ENCODE measurements at regions not wholly inside any gene's neighbourhood (a gene's known extent, or its start where the extent isn't known, plus 50 kb on each side); places are given as distances from the start of the nearest gene placed in this dataset.

- no peak for DNase-seq
Measured at GRCh38 chr3:193829781-193830180, 236.8 kb downstream of the OPA1 start.

GRCh38 chr3:193830791-193831191 lies 237.8 kb downstream of the OPA1 start:
- DNase-seq: no peak

- DNase-seq: no peak
Measured at GRCh38 chr3:193831495-193832455, 238.8 kb downstream of the OPA1 start.

DNA sequence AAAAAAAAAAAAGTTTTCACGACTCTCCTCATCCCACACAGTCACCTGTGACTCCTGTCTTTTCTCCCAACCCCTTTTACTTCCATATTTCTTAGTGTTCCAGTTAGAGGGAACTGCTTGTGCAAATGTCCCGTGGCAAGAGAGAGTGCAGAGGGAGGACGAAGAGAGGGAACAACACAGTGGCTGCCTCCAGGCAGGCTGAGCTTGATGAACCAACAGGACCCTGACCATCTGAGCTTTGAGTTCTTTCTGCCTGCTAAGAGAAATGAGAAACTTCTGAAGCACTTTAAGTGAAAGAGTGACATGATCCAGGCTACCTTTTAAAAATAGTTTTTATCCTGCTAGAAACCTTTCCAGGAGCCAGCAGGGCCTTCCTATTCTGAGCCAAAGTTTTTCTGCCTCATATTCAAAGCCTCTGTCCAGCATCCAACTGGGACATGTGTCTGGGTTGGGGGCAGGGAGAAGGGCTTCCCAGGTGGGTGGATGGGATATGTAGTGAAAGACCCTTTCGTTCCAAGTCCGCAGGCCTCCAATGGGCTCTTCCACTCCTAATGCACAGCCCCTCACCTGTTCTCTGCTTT lies 239.9 kb downstream of the OPA1 start:
- DNase-seq: no peak

- DNase-seq: no peak
Measured at GRCh38 chr3:193833592-193833991, 240.6 kb downstream of the OPA1 start.

DNA sequence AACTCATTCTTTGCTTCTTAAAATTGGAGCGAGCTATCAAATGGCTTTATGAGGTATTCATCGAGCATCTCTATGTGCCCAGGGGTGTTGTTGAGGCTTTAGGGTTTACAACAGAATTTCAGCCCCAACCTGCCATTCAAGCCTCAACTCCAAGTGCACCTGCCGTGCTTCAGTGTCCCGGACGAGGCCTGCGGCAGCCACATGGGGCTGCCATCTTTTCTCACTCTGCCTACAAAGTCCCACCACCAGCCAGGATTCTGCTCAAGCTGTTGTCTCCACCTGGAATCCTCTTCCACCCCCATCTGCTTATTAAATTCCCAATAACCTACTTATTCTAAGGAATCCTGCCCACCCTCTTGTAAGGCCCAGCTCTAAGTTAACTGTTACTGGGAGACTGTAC lies 242.4 kb downstream of the OPA1 start:
- no peak for DNase-seq

- DNase-seq: no peak
Measured at GRCh38 chr3:193836511-193836910, 243.5 kb downstream of the OPA1 start.

DNA sequence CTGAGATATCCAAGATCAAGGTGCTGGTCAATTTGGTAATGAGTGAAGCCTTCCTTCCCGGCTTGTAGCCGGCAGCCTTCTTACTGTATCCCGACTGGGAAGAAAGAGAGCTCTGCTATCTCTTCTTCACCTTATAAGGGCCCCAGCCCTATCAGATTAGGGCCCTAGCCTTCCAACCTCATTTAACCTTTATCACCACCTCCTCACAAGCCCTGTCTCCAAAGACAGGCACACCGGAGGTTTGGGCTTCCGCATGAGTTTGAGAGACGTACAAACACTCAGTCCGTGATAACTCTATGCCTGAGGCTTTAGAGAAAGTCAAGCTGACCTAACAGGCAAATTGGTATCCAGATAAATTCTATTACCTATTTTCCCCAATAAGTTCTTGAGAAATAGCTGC lies 243.9 kb downstream of the OPA1 start:
- DNase-seq: no peak

DNA sequence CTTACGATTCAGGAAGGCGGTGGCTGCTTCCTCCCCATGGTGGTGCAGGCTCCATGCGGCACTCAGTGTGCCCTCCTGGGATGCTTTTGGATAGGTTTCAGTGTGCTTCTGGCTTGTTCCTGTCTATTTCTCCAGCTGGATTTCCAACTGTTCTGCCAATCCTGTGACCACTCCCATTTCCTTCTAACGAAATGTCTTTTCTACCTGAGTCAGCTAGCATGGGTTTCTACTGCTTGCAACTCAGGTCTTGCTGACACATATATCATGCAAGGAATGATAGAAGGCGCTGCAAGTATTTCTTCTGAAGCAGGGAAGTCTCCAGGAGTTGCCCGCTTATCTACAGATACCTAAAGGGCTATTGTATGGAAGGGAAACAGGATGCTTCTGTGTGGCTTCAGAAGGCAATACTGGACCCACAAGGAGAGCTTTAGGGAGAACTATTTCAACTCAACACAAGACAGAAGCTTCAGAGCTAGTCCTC lies 244.4 kb downstream of the OPA1 start:
- DNase-seq: no peak

DNA sequence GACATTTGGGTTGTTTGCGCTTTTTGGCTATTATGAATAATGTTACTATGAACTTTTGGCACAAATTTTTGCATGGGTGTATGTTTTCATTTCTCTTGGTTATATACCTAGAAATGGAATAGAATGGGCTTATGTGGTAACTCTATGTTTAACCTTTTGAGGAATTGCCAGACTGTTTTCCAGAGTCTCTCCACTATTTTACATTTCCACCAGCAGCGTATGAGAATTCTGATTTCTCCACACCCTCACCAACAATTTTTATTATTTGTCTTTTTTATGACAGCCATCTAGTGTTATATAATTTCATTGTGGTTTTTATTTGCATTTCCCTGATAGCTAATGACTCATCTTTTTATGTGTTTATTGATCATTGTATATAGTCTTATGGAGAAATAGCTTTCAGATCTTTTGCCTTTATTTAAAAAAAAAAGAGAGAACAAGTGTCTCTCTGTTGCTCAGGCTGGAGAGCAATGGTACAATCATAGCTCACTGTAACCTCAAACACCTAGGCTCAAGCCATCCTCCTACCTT lies 247.2 kb downstream of the OPA1 start:
- no peak for DNase-seq

DNA sequence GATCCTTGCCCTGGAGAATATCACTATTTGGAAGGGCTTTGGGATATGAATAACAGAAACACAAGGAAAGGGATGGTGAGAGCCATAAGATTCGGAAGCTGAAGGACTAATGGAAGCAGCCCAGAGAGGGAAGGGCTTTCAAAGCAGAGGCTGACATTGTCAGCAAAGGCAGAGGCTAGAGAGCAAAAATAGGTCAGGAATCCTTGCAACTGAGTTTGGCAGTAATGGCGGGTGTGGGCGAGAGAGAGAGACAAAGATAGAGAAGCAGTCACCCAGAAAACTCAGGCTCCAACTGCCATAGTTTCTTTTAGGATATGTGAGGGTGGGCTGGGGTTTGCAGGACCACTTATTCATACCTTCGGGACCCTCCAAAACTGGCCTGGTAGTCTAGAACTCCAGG lies 248.6 kb downstream of the OPA1 start:
- DNase-seq: no peak

GRCh38 chr3:193842029-193842798 lies 249.2 kb downstream of the OPA1 start:
- no peak for DNase-seq

- DNase-seq: no peak
Measured at GRCh38 chr3:193842832-193843473, 249.9 kb downstream of the OPA1 start.

GRCh38 chr3:193843474-193844301 lies 250.7 kb downstream of the OPA1 start:
- no peak for DNase-seq

DNA sequence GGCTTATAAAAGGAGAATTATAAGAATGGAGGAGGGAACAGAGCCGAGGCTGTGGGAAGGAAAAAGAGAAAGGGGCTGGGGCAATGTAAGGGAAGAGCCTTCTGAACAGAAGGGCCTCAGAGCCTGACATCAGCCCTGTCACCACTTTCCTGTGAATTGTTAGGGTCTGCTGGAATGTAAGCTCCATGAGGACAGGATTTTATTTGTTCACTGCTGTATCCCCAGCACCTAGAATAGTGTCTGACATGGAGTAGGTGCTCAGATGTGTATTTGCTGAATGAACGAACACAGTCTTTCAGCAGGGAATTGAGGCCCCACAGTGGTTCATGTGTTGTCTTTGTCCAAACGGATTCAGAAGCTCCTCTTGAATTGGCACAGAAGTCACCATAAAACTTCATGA lies 251.5 kb downstream of the OPA1 start:
- no peak for DNase-seq

DNA sequence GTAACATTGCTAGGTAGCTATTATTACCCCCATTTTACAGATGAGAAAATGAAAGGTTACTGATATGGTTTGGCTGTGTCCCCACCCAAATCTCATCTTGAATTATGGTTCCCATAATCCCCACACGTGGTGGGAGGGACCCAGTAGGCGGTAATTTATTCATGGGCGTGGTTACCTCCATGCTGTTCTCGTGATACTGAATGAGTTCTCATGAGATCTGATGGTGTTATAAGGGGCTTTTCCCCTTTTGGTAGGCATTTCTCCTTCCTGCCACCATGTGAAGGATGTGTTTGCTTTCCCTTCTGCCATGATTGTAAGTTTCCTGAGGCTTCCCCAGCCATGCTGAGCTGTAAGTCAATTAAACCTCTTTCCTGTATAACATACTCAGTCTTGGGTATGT lies 252.1 kb downstream of the OPA1 start:
- DNase-seq: no peak

DNA sequence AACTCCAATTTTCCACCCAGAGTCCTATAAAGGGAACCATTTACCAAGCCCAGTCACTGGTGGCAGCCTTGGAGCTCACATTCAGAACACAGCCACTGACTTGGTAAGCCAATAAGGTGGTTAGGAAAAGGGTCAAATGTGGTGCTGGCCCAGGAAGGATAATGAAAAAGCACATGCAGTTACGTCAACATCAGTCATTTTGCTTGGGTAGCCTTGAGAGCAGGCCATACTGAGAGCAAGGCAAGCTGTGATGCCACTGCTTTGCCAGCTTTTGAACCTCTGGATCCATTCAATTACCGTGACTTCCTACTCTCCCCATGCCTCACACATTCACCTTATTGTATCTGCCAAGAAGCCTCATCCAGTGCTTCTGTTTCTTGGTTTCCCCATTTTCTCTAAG lies 253.6 kb downstream of the OPA1 start:
- DNase-seq: no peak

- no peak for DNase-seq
Measured at GRCh38 chr3:193847402-193847801, 254.4 kb downstream of the OPA1 start.

- no peak for DNase-seq
Measured at GRCh38 chr3:193848547-193848946, 255.5 kb downstream of the OPA1 start.

- DNase-seq: no peak
Measured at GRCh38 chr3:193850084-193850619, 257.1 kb downstream of the OPA1 start.

DNA sequence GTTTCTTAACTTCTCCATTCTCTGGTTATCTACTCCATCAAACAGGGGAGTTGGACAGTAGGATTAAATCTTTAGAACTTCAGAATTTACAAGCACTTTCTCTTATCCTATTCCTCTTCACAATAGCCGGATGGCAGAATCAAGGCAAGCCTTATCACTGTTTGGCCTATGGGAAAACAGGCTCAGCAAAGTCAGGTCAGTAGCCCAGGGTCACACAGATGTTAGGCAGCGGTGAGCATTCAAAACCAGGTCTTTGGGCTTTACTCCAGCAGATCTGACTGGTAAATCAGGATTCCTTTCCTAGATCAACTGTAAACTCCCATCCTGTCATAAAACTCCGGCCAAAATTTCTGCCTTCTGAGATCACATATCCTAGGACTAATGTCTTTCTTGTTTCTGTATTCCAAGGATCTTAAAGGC lies 258.4 kb downstream of the OPA1 start:
- DNase-seq: no peak

Data from effector CD8-positive, alpha-beta T cell (primary cell).